Activated CD4-positive, alpha-beta T cell treated with anti-CD3 and anti-CD28 coated beads, Interleukin-2, amount 10 ng/mL, durations not matched to agents 24 days and 14 days (primary cell): ENCODE measurements at regions not wholly inside any gene's neighbourhood (a gene's known extent, or its start where the extent isn't known, plus 50 kb on each side); places are given as distances from the start of the nearest gene placed in this dataset.

ENCODE experiments used
- DNase-seq: peaks from one replicate; pipeline ENCODE4 v3.0.0; 2022
- H3K27ac Mint-ChIP-seq: one replicate; pipeline ENCODE4 v1.8.0; 2022; ENCODE audit warnings: mild to moderate bottlenecking, mixed read lengths
- H3K27me3 Mint-ChIP-seq: one replicate; pipeline ENCODE4 v1.8.0; 2022; ENCODE audit warnings: mixed read lengths
- H3K36me3 Mint-ChIP-seq: one replicate; pipeline ENCODE4 v1.8.0; 2022; ENCODE audit warnings: low read depth, mild to moderate bottlenecking, mixed read lengths
- H3K4me1 Mint-ChIP-seq: one replicate; pipeline ENCODE4 v1.8.0; 2021; ENCODE audit warnings: mixed read lengths
- H3K4me3 Mint-ChIP-seq: one replicate; pipeline ENCODE4 v1.8.0; 2022; ENCODE audit warnings: mild to moderate bottlenecking, moderate library complexity, mixed read lengths
- H3K9me3 Mint-ChIP-seq: one replicate; pipeline ENCODE4 v1.8.0; 2021; ENCODE audit warnings: mixed read lengths
- intact Hi-C: fragments of 100-400 bp; cut with micrococcal nuclease; formaldehyde crosslinking; loops from one replicate; pipeline ENCODE4 v1.15.1; 2023

GRCh38 chr3:72182206-72182605 is 397.3 kb upstream of the PROK2 start:
- Mint-ChIP-seq H3K27ac (no peak overlapping the region), H3K9me3 (peaks cover 4% of the 10 kb centered on the region), H3K4me1 (peaks cover 11% of the 10 kb centered on the region), H3K4me3 (no peak overlapping the region), H3K27me3 (peaks cover 12% of the 10 kb centered on the region), H3K36me3 (no peaks in the 10 kb centered on the region)
- intact Hi-C loops: no loop called here
- DNase-seq: no peak

- intact Hi-C loops: no loop called here
- no peak for DNase-seq
- H3K36me3 Mint-ChIP-seq: no peaks in the 10 kb centered on the region
- H3K27ac Mint-ChIP-seq: no peak overlapping the region
- H3K4me3 Mint-ChIP-seq: no peak overlapping the region
- H3K9me3 Mint-ChIP-seq: peaks cover 4% of the 10 kb centered on the region
- peaks cover 16% of the 10 kb centered on the region for H3K27me3 Mint-ChIP-seq
- H3K4me1 Mint-ChIP-seq: peaks cover 8% of the 10 kb centered on the region
Observed at GRCh38 chr3:72181251-72181650, 396.3 kb upstream of the PROK2 start.

GRCh38 chr3:72180405-72180804 is 395.5 kb upstream of the PROK2 start:
- intact Hi-C loops: no loop called here
- DNase-seq: no peak
- Mint-ChIP-seq H3K4me1 (peaks cover 5% of the 10 kb centered on the region), H3K36me3 (no peaks in the 10 kb centered on the region), H3K4me3 (no peak overlapping the region), H3K9me3 (peaks cover 4% of the 10 kb centered on the region), H3K27ac (no peak overlapping the region), H3K27me3 (peaks cover 18% of the 10 kb centered on the region)

- Mint-ChIP-seq H3K27me3 (peaks cover 27% of the 10 kb centered on the region), H3K27ac (no peak overlapping the region), H3K4me3 (no peak overlapping the region), H3K9me3 (peaks cover 4% of the 10 kb centered on the region), H3K36me3 (no peaks in the 10 kb centered on the region), H3K4me1 (peaks cover 5% of the 10 kb centered on the region)
- no peak for DNase-seq
- intact Hi-C loops: no loop called here
Observed at GRCh38 chr3:72179107-72179464, 394.1 kb upstream of the PROK2 start.

DNA sequence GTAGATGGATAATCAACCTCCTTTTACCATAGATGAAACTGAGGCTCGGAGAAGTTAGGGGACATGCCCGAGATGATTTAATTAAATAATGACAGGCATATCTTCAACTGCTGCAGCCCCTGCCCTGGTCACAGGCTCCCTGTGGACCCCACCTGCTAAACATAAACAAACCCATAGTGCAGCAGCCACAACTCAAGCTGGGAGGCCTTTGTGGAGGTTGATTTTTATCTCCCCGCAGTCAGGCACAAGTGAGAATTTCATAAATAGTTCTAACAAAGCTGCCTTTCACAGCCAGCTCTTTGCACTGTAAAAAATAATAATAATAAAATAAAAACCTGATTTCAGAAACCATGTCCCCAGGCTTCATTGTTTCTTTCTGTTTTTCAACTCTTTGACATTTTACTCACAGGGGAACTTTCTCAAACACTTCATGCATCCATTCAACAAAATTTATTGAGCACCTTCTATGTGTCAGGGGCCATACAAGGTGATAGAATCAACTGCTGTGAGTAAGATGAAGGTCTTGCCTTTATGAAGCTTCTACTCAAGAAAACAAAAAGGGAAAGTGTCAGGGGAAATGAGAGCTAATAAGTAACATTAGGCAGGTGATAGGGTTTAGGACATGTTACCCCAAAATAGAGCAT is 393.6 kb upstream of the PROK2 start:
- Mint-ChIP-seq H3K27ac (no peak overlapping the region), H3K4me3 (no peak overlapping the region), H3K36me3 (no peaks in the 10 kb centered on the region), H3K9me3 (peaks cover 4% of the 10 kb centered on the region), H3K4me1 (peaks cover 5% of the 10 kb centered on the region), H3K27me3 (peaks cover 27% of the 10 kb centered on the region)
- intact Hi-C loops: no loop called here
- DNase-seq: no peak

DNA sequence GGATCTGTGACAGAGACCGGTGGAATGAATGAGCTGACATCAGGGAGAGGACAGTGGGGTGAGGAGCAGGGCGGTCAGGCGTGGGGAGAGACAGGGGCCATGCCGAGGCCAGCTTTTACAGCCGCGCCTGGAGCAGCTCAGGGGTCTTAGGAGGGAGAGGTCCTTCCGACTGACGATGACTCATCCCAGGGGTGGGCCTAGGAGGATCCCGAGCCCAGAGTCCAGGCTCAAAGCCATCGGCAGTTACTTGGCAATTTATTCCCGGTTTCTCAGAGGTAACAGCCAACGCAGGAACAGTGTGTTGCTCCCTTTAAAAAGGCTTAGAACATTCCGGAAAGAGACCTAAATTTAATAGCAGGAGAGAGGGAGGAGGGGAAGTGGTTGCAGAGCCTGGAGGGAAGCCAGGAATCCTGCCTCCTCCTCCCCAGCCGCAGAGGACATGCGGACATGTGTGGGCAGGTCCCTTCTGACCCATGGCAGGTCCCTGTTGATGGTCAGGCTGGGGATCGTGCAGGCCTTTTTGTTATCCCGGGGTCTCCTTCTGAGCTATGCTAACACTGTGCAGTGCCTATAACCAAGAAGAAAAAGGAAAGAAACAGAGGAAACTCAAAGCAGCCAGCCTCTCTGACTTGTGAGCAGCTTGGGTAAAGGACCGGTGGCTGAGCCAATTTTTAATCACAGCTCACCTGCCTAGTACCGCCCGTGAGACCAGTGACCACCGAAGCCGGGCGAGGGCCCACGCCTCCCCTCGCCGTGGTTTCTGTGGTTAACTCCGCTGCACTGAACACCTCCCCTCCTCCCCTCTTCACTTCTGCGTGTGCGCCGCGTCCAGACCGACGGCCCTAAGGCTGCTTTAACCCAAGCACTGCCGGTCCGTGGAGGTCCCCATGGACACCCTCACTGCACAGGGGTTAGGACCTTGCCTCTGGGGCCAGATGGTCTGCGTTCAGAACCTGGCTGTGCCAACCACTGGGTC is 392.4 kb upstream of the PROK2 start:
- peak; percentile 58 for DNase-seq
- peaks cover 4% of the 10 kb centered on the region for H3K9me3 Mint-ChIP-seq
- intact Hi-C loops: no loop called here
- H3K4me1 Mint-ChIP-seq: peaks cover 5% of the 10 kb centered on the region
- H3K4me3 Mint-ChIP-seq: no peak overlapping the region
- H3K36me3 Mint-ChIP-seq: no peaks in the 10 kb centered on the region
- peaks cover 27% of the 10 kb centered on the region for H3K27me3 Mint-ChIP-seq
- no peak overlapping the region for H3K27ac Mint-ChIP-seq

- DNase-seq: no peak
- peaks cover 27% of the 10 kb centered on the region for H3K27me3 Mint-ChIP-seq
- intact Hi-C loops: no loop called here
- H3K27ac Mint-ChIP-seq: no peak overlapping the region
- H3K9me3 Mint-ChIP-seq: peaks cover 4% of the 10 kb centered on the region
- no peaks in the 10 kb centered on the region for H3K36me3 Mint-ChIP-seq
- peaks cover 5% of the 10 kb centered on the region for H3K4me1 Mint-ChIP-seq
- no peak overlapping the region for H3K4me3 Mint-ChIP-seq
Observed at GRCh38 chr3:72176537-72177041, 391.6 kb upstream of the PROK2 start.

DNA sequence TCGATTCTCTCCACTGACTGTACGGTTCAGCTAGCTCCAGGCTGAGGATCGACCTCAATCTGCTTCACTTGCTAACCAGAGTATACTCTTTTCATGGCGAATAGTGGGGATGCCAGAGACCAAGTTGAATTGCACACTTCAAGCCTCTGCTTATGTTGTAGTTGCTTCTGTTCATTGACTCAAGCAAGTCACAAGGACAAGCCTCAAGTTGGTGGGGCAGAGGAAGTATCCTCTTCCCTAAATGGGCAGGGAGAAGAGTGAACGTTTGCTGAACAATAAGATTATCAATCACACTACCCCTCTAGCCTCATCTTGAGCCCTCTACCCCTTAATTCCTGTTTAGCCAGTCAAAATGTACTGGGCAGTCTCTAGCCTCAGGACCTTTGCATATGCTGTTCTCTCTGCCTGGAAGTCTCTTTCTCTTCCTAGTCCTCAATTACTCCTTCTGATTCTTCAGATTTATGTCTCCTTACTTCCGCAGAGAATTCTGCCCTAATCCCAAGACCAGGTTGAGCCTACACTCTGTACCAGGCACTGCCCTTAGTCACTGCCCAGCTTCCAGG is 390.4 kb upstream of the PROK2 start:
- intact Hi-C loops: no loop called here
- peaks cover 5% of the 10 kb centered on the region for H3K4me1 Mint-ChIP-seq

DNA sequence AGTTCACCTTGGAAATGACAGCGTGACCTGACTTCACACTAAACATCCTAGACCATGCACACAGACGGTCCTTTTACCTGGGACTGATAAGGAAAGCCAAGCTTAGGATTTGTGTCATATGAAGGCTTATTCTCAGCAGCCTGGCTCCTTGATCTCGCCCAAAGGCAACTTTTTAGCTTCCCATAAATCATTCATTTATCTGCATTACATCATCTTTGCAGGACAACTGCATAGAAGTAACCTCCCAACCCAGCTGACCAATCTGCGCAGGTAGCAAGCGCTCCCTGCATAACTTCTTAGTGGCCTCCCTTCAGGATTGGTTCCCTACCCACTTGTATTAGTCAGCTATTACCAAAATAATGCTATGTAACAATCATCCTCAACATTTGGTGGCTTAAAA is 389.9 kb upstream of the PROK2 start:
- intact Hi-C loops: no loop called here
- no peak for DNase-seq
- H3K27ac Mint-ChIP-seq: no peak overlapping the region
- peaks cover 4% of the 10 kb centered on the region for H3K9me3 Mint-ChIP-seq
- H3K4me1 Mint-ChIP-seq: peaks cover 5% of the 10 kb centered on the region
- H3K27me3 Mint-ChIP-seq: peaks cover 24% of the 10 kb centered on the region
- H3K4me3 Mint-ChIP-seq: no peak overlapping the region
- H3K36me3 Mint-ChIP-seq: no peaks in the 10 kb centered on the region

More for the DNA sequence above, 390.4 kb upstream of the PROK2 start:
- Mint-ChIP-seq H3K27me3 (peaks cover 24% of the 10 kb centered on the region), H3K4me3 (no peak overlapping the region), H3K36me3 (no peaks in the 10 kb centered on the region), H3K27ac (no peak overlapping the region), H3K9me3 (peaks cover 4% of the 10 kb centered on the region)
- DNase-seq: no peak

DNA sequence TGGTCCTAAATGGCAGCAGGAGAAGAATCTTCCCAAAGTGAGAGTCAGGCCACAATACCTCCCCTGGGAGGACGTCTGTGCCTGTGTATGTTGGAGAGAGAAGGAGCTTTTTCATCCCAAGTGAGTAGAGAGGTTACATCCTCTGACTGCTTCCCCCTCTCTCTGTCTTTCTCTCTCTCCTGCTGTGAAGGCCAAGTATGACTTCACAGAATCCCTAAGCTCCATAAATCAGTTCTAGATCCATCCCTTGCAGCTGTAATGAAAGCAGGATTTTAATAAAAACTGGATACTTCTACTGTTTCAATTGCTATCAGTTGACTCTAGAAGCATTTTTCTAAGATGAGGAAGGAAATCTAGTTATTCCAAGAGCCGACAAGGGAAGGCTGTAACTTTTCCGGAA is 389.1 kb upstream of the PROK2 start:
- intact Hi-C loops: no loop called here
- Mint-ChIP-seq H3K4me3 (no peak overlapping the region), H3K27me3 (peaks cover 20% of the 10 kb centered on the region), H3K4me1 (peaks cover 5% of the 10 kb centered on the region), H3K36me3 (no peaks in the 10 kb centered on the region), H3K27ac (no peak overlapping the region), H3K9me3 (peaks cover 4% of the 10 kb centered on the region)
- no peak for DNase-seq

DNA sequence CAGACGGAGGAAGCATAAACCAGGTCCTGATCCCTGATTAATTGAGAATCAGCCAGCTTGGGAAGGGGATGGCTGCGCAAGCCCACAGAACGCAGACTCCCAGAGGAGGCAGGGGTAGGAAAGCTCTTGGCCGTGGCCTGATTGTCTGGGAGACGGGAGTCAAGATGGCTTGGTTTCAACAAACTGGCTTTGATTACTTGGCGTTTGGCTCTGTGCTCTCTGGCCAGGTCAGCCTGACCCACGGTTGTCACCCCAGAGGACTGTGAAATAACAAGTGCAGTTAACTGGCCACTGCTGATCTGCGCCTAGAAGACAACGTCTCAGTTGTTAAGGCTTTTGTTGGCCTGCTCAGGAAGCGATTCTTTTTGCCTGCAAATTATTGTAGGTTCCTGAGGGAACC is 387.0 kb upstream of the PROK2 start:
- Mint-ChIP-seq H3K36me3 (no peaks in the 10 kb centered on the region), H3K27me3 (peaks cover 17% of the 10 kb centered on the region), H3K4me3 (no peak overlapping the region), H3K27ac (no peak overlapping the region), H3K9me3 (peaks cover 4% of the 10 kb centered on the region), H3K4me1 (peaks cover 2% of the 10 kb centered on the region)
- no peak for DNase-seq
- intact Hi-C loops: no loop called here

DNA sequence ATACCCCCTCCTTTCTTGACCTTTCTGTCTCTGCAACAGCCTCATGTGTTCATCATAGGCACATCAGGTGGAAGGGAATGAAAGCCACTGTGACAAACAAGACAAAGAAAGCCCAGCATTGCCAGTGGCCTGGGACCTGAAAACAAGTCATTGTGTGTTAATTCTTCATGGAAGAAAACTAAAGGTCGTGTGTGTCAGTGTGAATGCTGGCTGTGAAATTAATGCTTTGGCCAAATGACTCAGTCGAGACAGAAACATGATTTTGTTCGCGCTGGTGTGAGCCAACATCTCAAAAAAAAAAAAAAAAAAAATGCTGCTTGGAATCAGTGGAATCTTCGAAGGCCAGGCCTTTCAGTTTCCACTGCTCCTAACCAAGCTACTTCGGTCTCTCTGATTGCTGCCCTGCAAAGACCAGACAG is 386.5 kb upstream of the PROK2 start:
- no peaks in the 10 kb centered on the region for H3K36me3 Mint-ChIP-seq
- intact Hi-C loops: no loop called here
- no peaks in the 10 kb centered on the region for H3K4me1 Mint-ChIP-seq
- H3K27me3 Mint-ChIP-seq: peaks cover 14% of the 10 kb centered on the region
- H3K27ac Mint-ChIP-seq: no peak overlapping the region
- no peak for DNase-seq
- no peak overlapping the region for H3K4me3 Mint-ChIP-seq
- peaks cover 4% of the 10 kb centered on the region for H3K9me3 Mint-ChIP-seq

- peaks cover 3% of the 10 kb centered on the region for H3K9me3 Mint-ChIP-seq
- intact Hi-C loops: no loop called here
Observed at GRCh38 chr3:72169561-72170472, 384.9 kb upstream of the PROK2 start.

More at GRCh38 chr3:72169561-72170472, 384.9 kb upstream of the PROK2 start:
- DNase-seq: no peak
- H3K27ac Mint-ChIP-seq: no peak overlapping the region
- no peak overlapping the region for H3K4me3 Mint-ChIP-seq
- no peaks in the 10 kb centered on the region for H3K4me1 Mint-ChIP-seq
- H3K27me3 Mint-ChIP-seq: peaks cover 6% of the 10 kb centered on the region
- no peaks in the 10 kb centered on the region for H3K36me3 Mint-ChIP-seq
